Tongue (tissue), 1 donor: ENCODE measurements at regions not wholly inside any gene's neighbourhood (a gene's known extent, or its start where the extent isn't known, plus 50 kb on each side); places are given as distances from the start of the nearest gene placed in this dataset.
A peak's percentile ranks its signal among the peaks of the same experiment; 100 is the strongest.
"Not testable (repeated sequence)": the region's sequence is repeated elsewhere in the genome, so short reads cannot be mapped to it uniquely, and the experiment has no call there.

Experiments
- DNase-seq: peaks from one replicate; pipeline ENCODE4 v3.0.0-alpha.2; 2015

DNA sequence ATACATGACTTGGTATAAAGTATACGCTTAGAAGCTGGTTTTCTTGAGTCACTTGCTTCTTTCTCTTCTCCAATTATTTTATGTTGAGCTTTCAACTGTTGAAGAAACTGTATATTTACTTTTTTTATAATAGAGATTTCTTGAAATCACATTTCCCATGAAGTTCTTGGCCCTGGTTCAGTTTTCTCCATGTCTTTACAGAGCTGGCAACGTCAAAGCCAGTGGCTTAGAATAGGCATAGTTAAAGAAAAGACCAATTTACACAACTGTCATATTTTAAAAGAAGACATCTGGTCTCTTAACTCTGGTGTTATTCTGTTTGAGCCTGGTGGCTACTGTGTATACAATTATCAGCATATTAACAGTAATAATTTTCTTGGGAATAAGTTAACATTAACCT lies 1249.3 kb downstream of the CDH12 start:
- peak; percentile 24 for DNase-seq

DNA sequence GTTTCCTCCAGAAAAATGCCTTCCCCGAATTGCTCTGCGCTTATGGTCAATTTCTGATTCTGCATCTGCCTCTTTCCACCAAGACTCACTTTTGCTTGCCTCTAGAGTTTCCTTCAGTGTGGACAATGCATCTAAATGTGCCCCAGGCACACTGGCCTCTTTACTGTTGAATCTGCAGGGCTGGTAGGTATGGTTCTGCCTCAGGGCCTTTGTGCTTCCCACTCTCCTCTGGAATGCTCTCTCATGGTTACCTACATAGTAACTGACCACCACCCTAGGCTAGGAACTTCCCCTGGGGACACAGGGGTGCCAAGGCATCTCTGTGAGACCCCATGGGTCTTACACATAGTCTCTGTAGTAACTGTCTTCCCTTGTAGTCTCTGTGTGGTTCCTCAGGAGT lies 1258.6 kb downstream of the CDH12 start:
- DNase-seq = no peak

DNA sequence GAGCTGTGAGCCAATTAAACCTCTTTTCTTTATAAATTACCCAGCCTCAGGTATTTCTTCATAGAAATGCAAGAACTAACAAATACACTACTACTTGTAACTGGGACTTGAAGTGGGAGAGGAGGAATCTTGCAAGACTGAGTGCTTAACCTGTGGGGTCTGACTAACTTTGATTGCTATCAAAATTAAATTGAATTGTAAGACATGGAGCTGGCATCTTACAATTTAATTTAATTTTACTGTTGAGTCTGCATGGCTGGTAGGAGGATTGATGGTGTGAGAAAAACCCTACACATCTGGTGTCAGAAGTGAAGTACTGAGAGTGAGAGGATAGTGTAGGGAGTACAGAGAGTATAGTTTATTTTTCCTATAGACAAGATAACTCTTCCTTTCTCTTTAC lies 1259.9 kb downstream of the CDH12 start:
- DNase-seq = no peak

DNA sequence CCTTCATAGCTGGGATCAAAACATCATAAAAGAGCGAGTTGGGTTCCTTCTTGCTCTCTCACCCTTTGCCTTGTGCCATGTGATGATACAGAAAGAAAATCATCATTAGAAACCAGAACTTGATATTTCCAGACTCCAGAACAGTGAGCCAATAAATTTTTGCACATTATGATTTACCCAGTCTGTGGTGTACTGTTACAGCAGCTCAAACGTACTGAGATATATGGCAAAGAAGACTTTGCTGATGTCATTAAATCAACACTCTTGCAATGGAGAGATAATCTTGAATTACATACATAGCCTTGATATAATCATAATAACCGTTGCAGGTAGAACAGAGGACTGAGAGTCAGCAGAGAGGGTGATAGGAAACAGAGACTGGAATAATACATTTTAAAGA lies 1271.6 kb downstream of the CDH12 start:
- no peak for DNase-seq

DNA sequence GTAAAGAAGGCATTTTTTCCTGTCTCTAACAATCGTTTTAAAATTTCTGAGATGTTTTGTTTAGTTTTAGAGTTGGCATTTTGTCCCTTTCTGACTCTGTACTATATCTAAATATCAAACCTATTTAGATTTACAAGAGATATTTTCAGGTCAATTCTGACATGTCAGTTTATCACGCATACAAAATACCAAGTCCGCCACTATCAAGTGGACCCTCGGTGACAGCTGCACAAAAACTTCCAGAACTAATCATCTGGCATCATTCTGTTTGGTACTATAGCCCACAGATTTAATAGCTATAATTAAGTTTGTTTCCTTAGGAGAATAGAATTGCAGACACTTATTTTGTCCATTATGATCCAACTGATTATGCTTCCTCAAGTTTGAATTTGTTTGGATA lies 1278.2 kb downstream of the CDH12 start:
- DNase-seq = peak; percentile 58

DNA sequence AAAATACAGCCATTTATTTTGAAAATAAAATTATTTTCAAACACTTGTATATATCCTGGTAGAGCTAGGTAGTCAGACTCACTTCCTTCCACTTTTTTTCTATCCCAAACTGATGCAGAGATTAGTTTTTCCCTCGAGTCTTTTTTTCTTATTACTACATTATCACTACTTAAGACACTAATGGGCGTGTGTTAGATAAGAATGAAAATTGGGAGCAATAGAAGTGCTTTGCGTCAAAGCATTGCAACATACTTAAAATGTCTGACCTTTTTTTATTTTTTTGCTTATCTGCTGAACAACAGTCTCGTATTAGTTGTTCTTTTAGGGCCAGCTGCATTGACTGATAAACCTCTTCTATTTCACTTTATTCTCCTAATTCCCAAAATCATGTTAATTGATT lies 1278.7 kb downstream of the CDH12 start:
- DNase-seq = peak; percentile 1

DNA sequence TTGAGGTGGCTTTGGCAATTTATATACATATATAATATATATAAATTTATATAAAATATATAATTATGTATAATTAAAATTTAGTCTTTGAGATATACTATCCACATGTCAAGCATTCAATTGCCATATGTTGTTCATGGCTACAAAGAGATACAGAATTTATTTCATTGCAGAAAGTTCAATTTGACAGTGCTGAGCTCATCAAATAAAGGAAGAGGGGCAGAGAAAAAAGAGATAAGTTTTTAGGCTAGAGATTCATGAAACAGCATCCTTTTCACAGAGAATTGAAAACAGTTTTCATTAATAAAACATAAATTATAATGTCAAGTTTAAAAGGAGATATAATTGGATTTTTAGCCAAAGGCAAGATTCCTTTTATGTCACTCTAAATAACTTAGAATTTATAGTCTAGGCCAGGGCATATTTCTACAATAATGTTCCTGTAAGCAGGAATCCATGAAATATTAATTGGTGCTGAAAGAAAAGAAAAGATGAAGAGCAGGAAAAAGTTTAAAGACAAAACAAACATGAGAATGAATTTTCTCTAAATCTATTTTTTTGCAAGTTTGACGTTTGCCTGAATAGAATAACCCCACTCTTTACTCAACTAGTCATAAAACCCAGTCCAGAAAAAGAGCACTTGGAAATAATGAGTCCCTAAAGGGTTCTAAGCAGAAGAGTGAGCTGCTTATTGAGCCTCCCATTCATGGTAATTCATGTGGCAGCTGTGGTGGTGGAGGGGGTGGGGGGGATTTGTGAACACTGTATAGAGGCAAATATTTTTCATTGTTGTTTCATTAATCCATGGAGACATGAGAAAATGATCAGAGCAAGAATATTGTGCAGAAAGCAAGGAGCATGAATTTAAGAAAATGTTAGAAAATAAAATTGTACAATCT lies 1279.5 kb downstream of the CDH12 start:
- DNase-seq = peak; percentile 33

DNA sequence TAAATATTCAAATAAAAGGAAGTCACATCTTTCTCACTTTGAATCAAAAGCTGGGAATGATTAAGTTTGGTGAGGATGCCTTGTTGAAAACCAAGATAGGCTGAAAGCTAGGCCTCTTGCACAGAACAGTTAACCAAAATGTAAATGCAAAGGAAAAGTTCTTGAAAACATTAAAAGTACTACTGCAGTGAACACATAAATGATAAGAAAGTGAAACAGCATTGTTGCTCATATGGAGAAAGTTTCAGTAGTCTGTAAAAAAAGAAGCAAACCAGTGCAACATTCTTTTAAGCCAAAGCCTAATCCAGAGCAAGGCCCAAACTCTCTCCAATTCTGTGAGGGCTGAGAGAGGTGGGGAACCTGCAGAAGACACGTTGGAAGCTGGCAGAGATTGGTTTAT lies 1281.9 kb downstream of the CDH12 start:
- DNase-seq = not testable (repeated sequence)

DNA sequence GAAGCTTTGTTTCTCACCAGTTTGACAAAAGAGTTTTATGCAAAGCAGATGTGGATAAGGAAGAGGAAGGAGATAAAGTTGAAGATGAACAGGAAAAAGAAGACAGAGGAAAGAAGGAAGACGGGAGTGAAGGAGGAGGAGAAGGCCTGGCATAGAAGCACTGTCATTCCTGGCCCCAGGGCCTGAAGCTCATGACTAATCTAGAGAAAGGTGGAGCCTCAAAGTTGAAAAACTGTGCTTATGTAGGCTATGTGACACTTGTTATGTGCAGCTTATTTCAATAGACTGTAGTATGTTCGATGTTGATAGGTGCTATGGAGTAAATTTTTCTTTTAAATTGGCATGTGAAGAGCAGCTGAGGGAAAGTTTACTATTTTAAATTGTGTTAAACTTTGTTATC lies 1294.0 kb downstream of the CDH12 start:
- not testable (repeated sequence) for DNase-seq

DNA sequence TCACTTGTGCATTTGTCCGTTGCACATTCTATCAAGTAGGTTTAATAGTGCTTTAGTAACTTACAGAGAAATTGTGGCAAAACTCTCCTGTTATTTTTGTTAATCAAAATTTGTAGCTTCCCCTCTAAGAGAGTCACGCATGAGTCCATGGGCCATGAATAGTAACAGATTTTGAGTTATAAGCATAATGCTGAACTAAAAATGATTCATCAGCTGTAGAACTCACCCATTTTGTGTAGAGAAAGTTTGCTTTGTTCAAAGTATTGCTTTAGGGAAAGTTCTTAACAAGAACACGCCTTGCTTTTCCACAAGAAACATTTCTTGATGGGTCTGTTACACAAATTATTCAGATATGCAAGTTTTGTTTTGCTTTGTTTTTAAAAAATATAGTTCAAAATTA lies 1300.9 kb downstream of the CDH12 start:
- not testable (repeated sequence) for DNase-seq

DNA sequence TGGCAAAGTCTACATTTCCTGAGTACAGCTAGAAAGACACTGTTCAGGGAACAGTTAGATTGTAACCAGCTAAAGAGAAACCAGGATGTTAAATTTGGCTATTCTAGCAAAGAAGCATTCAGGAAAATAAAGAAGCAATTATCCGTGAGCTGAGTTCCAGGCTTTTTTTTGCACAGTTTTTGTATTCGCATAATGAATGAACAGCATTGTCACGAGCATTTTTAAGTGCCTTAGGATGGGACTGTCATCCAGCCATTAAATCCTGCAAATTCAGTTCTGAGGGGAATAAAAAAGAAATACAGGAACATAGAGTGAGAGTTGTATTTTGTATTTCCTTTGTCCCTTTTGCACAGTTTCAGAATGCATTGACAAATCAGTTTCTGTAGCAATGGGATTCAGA lies 1302.2 kb downstream of the CDH12 start:
- DNase-seq = not testable (repeated sequence)

DNA sequence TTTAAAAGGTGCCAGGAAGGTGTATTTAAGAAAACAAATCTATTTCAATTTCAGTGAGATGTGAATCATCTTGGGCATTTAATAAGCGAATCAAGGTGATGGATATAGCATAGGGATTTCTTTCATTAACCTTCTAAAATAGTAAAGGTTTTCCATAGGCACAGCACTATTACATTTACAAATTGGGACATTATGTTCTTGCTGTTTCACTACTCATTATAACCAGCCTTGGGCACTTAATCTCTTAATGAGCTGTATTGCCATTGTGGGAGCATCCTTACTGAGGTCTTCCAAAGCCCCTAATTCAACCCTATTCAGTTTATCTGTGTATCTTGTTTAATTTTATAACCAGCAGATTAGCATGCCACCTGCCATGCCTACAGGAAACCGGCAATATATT lies 1305.5 kb downstream of the CDH12 start:
- DNase-seq = not testable (repeated sequence)

DNA sequence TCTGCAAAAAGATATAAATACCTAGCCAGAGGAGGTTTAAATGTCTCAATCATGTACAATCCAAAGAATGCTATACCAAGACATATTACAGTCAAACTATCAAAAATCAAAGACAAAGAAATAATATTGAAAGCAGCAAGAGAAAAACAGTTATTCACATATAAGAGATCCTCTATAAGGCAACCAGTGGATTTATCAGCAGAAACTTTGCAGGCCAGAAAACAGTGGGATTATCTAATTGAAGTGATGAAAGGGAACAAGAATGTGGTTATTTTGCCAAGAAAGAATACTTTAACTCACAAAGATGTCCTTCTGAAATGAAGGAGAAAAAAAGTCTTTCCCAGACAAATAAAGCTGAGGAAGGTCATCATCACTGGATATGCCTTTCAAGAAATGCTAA lies 1318.0 kb downstream of the CDH12 start:
- DNase-seq = not testable (repeated sequence)

DNA sequence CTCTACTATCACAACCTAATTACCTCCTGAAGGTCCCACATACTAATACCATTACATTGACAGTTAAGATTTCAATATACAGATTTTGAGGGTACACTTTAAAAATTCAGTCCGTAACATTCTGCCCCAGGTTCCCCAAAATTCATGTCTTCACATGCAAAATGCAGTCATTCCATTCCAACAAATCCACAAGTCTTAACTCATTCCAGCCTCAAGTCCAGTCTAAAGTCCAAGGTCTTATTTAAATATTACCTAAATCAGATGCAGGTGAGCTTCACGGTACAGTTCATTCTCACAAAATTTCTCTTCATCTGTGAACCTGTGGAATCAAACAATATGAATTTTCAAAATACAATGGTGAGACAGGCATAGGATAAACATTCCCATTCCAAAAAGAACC lies 1332.0 kb downstream of the CDH12 start:
- not testable (repeated sequence) for DNase-seq

DNA sequence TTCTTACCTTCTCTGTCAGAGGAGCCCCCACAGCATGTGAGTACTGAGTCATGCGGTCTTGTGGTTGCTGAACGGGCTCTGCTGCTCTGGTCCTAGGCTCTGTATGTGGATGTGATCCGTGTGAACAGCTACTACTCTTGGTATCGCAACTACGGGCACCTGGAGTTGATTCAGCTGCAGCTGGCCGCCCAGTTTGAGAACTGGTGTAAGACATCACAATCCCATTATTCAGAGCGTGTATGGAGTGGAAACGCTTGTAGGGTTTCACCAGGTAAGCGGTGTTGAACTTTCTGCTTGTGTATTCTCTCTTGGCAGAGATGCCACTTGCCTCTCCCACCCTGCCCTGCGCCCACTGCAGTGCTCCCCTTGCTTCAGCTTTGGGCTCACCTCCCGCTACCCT lies 1356.2 kb downstream of the CDH12 start:
- not testable (repeated sequence) for DNase-seq

DNA sequence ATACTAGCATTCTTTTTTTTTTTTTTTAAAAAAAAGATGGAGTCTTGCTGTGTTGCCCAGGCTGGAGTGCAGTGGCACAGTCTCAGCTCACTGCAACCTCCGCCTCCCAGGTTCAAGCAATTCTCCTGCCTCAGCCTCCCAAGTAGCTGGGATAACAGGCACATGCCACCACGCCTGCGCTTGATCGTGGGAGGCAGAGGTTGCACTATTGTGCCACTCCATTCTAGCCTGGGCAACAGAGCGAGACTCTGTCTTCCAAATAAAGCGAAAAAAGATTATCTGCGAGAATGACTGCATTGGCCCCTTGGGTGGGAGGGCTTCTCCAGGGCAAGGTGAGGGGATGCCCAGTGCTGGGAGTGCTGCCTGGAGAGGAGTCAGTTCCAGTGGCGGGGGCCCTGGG lies 1357.1 kb downstream of the CDH12 start:
- not testable (repeated sequence) for DNase-seq

DNA sequence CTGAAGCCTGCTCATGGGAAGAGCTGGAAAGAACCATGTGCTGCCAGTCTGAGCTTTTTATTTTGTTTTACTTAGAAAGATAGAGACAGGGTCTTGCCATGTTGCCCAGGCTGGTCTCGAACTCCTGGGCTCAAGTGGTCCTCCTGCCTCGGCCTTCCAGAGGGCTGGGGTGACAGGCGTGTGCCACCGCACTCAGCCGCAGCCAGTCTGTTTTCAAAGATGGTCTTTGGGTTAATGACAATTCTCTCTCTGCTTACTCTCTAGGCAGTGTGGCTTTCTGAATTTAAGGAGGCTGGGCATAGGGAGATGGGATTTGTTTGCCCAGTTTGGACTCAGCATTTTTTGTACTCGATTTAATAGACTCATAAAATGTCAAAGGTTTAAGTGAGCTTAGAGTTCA lies 1357.9 kb downstream of the CDH12 start:
- not testable (repeated sequence) for DNase-seq

DNA sequence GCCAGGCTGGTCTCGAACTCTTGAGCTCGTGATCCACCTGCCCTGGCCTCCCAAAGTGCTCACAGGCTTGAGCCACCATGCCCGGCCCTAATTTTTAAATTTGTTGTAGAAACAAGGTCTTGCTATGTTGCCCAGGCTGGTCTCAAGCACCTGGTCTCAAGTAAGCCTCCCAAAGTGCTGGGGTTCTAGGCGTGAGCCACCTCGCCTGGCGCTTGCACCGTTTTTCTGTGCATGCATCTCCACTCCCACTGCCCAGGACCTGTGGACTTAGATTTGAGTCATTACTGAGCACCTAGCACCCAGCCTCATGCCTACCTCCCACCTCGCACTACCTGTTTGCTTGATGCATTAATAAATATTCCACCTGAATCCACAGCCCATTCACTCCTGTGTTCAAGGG lies 1359.1 kb downstream of the CDH12 start:
- not testable (repeated sequence) for DNase-seq

DNA sequence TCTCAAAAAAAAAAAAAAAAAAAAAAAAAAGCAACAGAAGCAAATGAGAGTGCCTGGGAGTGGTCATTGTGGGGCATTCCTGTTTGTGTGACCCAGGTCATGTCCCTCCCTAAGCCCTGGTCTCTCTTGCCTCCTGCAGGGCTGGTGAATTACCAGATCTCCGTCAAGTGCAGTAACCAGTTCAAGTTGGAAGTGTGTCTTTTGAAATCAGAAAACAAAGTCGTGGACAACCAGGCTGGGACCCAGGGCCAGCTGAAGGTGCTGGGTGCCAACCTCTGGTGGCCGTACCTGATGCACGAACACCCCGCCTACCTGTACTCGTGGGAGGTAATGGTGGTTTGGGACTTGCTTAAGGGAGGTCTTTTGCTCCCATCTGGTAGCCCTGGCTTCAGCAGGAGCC lies 1362.0 kb downstream of the CDH12 start:
- not testable (repeated sequence) for DNase-seq

DNA sequence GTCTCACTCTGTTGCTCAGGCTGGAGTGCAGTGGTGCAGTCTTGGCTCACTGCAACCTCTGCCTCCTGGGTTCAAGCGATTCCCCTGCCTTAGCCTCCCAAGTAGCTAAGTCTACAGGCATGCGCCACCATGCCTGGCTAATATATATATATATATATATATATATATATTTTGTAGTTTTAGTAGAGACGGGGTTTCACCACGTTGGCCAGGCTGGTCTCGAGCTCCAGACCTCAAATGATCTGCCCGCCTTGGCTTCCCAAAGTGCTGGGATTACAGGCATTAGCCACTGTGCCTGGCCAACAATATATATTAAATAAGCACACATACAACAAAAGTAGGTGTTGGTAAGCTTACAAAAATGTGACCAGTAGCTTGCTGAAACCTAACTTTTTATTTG lies 1364.3 kb downstream of the CDH12 start:
- not testable (repeated sequence) for DNase-seq

DNA sequence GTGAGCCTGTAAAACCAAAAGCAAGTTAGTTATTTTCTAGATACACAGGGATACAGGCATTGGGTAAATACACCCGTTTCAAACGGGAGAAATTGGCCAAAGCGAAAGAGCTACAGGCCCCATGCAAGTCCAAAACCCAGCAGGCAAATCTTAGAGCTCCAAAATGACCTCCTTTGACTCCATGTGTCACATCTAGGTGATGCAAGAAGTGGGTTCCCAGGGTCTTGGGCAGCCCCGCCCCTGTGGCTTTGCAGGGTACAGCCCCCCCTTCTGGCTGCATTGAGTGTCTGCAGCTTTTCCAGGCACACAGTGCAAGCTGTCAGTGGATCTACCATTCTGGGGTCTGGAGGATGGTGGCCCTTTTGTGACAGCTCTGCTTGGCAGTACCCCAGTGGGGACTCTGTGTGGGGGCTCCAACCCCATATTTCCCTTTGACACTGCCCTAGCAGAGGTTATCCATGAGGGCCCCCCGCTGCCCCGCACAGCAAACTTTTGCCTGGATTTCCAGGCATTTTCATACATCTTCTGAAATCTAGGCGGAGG lies 1367.6 kb downstream of the CDH12 start:
- not testable (repeated sequence) for DNase-seq

DNA sequence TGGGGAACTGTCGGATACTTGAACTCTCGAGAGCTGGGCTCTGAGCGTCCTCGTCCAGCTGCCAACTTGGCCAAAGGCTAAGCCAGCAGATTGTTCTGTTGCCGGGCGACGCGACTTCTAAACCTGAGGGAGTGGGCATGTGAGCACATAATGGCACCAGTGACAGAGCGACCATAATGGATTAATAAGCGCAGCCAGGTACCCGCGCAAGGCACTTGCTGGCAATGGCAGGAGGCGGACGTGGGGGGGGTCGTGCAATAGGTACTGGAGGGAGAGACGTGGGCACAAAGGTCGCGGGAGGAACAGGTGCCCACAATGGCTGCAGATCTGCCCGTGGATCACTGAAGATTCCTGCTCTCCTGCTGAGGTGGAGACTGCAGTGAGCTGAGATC lies 1368.7 kb downstream of the CDH12 start:
- DNase-seq = not testable (repeated sequence)

DNA sequence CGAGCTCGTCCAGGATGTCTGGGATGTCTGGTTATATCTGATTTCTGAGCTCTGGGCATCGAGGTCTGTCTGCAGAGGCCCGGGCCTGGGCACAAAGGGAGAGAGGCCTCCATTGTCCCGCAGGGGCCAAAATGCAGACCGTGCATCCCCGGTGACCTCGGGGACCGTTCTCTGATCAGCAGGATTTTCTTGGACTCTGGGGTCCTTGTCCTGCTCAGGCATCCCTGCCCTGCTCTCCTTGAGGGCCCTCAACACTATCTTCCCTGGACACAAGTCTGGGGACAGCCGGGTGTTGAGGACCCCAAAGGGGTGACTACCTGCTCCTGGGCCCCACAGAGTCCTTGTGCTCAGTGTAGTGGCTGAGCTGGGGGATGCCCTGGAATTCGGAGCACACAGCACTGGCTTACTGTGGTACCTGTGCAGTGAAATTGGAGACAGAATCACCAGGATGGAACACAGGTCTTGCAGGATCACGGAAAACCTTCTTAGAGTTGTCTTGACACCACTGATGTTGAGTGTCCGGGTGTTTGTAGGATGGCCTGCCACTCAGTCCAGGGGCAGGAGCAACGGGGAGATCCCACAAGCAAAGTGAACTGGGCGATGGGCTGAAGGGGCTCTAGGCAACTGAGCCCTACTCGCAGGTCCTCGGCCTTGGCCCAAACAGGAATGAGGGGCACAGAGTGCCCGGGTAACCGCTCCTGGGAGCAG lies 1369.2 kb downstream of the CDH12 start:
- DNase-seq = not testable (repeated sequence)
